GM19035 (cell line): ENCODE measurements at regions not wholly inside any gene's neighbourhood (a gene's known extent, or its start where the extent isn't known, plus 50 kb on each side); places are given as distances from the start of the nearest gene placed in this dataset.

Source experiments
- ATAC-seq: cut with Tn5 transposase; IDR thresholded peaks from one replicate; pipeline ENCODE4 v1.9.1; 2021; ENCODE audit not compliant: unreplicated experiment

DNA sequence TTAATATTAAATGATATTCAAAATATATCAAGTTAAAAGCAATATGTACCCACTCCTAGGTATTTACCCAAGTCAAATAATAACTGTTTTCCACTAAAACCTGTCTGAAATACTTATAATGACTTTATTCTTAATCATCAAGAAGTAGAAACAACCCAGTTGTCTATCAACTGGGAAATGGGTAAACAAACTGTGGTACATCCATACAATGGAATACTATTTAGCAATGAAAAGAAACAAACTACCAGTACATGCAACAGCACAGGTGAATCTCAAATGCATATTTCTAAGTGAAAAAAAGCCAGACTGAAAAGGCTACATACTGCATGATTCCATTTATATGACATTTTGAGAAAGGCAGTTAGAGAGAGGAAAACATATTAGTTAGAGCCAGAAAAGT lies 559.9 kb downstream of the MBD2 start:
- ATAC-seq = no peak

DNA sequence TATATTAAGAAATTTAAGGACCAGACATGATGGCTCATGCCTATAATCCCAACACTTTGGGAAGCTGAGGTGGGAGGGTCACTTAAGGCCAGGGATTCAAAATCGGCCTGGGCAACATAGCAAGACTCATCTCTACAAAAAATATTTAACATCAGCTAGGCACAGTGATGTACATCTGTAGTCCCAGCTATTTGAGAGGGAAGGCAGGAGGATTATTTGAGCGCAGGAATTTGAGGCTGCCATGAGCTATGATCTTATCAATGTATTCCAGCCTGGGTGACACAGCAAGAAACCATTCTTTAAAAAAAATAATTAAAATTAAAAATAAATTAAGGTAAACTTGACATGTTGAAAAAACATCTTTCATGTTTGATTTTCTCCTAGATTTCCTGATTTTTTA lies 564.2 kb downstream of the MBD2 start:
- ATAC-seq = no peak

DNA sequence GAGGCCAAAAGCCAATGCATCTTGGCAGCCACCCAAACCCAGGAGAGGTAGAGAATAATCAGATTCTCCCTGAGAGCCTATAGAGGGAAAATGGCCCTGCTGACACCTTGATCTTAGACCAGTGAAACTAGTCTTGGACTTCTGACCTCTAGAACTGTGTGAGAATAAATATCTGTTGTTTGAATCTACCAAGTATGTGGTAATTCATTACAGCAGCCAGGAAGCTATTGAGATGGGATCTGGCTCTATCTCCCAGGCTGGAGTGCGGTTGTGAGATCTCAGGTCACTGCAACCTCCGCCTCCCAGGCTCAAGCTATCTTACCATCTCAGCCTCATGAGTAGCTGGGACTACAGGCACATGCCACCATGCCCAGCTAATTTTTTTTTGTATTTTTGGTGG lies 567.2 kb downstream of the MBD2 start:
- ATAC-seq = no peak

DNA sequence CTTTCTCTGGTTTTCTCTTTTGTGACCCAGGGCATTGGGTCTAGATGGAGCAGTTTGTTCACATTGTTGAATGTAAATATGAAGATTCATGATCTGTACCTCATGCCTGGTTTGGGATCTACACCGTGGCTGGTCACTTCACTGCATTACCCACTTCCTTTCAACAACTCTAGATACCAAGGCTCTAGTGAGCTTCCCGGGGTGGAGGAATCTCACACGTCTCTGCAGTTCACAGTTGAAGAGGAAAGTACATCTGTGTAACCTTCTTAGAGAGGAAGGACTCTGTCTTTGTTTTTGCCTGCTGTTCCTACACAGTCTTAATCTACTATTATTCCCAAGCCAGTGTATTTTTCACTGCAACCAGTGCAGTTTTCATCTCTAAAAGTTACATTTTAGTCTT lies 574.8 kb downstream of the MBD2 start:
- ATAC-seq = no peak

DNA sequence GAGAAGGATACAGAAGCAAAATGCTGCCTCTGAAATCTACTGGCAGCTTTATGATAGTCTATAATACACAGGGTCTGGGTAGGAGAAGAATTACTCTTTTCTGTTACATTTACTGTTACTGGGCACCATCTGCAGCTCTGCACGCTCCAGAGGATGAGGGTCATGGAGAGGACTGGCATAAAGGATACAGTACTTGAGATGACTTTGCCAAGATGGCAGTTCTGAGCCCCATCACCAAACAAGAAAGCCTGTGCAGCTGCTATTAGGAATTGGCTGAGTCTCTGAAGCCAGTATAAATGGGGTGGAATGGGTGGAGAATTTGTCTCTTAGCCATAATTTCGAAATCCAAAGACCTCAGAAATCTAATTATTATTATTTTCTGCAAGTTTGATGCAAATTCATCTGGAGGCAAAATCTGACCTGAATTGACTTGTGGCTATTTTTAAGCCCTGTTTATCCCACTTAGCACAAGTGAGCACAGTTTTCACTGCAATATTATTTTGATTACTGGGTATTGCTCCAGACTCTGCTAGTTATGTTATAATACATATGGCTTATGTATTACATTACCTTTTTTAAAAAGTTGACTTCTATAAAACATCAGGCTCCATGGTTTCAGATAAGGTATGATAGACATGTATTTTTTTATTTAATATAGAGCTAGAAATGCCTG lies 579.5 kb downstream of the MBD2 start:
- no peak for ATAC-seq

DNA sequence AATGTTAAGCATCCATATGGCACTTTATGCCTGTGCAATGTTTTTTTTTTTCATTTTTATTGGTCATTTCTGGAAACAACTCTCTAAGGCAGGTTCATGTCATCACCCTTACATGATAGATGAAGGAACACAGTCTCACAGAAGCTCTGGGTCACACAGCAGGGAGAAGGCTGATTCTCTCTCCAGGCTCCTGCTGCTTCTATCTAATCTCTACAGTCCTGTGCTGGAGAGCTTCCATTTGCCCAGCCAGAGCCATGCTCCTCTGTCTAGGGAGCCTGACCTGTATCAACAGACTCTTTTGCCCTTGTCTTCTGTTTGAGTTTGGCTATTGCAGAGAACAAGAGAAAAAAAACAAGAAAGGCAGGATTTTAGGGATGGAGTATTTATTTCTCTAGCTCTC lies 584.8 kb downstream of the MBD2 start:
- no peak for ATAC-seq

DNA sequence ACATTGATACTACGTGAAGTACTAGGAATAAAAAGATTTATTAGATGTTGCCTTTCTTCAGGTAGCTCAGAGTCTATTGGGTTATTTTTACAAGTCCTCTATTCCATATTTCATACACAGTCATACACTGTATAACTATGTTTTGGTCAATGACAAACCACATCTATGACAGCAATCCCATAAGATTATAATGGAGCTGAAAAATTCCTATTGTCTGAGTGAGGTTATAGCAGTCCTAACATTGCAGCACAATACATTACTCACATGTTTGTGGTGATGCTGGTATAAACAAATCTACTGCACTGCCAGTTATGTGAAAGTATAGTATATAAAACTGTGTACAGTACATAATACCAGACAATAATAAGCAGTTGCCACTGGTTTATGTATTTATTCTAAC lies 595.1 kb downstream of the MBD2 start:
- ATAC-seq = no peak

GRCh38 chr18:53625997-53626599 lies 598.4 kb downstream of the MBD2 start:
- no peak for ATAC-seq

DNA sequence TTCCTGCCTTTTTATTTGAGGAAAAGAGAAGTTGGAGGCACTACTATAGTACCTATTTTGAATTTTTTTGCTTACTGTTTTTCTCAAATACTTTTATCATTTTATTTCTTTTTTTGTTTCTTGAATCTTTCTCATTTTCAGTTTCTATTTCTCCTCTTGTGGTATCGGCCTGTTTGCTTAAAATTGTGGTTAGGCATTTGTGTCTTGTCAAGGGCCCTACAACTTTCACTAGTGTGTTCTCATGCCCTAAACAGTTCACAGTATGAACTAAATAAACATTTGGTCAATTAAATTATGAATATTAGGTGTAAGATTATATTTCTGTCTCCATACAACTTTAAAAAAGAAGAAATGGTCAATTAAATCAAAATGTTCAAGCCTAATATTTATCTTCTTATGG lies 613.5 kb downstream of the MBD2 start:
- ATAC-seq = no peak

- no peak for ATAC-seq
Measured at GRCh38 chr18:53606792-53607191, 617.7 kb downstream of the MBD2 start.

DNA sequence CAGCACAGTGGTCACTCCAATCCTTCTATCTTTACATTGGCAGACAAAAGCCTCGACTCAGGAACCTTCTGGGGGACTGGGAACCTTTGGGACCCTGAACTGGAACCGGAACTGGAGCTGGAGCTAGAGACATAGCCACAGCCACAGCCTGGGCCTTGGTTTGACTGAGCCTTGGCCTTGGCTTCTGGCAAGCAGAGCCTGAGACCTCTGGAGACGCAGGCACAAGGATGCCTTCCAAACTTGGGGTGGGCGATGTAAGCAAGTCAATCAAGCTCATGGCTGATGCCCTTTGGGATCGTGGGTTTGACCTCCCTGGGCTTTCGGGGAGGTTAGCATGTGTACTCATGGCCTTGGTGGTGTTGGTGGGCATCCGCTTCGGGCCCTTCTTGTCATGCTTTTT lies 619.3 kb downstream of the MBD2 start:
- no peak for ATAC-seq

DNA sequence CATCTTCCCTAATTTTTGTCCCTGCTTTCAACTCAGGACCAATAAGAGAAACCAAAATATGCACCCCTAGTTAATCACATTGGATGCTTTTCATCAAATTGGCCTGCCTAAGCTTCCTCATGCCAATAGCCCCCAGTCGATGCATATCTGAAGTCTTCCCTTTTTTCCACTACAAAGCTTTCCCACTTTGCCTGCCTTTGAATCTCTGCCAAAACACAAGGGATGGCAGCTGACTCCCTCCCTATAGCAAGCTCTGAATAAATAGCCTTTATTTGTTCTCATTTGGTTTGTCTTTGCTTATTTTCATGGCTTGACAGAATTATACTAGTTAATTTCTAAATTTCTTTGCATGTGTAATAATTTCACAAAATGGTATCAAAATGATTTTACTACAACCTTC lies 621.2 kb downstream of the MBD2 start:
- no peak for ATAC-seq

GRCh38 chr18:53601344-53601743 lies 623.1 kb downstream of the MBD2 start:
- ATAC-seq = no peak

DNA sequence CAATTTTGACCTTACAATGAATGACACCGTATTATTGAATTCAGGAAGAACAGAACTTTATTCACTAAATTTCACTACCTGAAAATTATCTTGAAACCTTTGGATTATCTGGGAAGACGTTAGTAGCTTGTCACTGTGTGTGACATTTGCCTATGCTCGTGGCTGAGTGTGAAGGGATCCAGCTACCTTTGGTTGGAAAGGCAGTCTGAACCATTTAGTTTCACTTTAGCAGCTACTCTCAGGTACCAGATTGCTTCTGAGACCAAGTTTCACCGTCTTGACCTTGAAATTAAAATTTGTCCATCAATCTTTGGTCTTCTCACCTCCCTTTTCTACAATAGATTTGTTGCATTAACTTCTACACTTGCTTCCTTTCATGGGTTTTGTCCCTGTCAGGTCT lies 637.5 kb downstream of the MBD2 start:
- no peak for ATAC-seq
